Right lobe of liver (tissue), 4 donors: ENCODE measurements at regions not wholly inside any gene's neighbourhood (a gene's known extent, or its start where the extent isn't known, plus 50 kb on each side); places are given as distances from the start of the nearest gene placed in this dataset.

Experiments
- CTCF ChIP-seq, 4 donors: fragments of 200-600 bp in 3 of 4; fragments of 450-650 bp in 1 of 4; IDR thresholded peaks; one replicate each; pipeline versions ENCODE4 v1.5.1 to v1.8.0; 2016 to 2022; ENCODE audit warnings: antibody characterized with exemption in 4 of 4, mild to moderate bottlenecking in 2 of 4
- POLR2A ChIP-seq: fragments of 450-650 bp; IDR thresholded peaks from one replicate; pipeline ENCODE4 v1.6.1; 2017; ENCODE audit warnings: antibody characterized with exemption, mild to moderate bottlenecking
- donor health status: DM: no; HTN: no; CAD: no.
- donor health status: DM: no; HTN: no; CAD: no.
- donor health status: DM: no; HTN: yes; CAD: no.

- TF ChIP-seq CTCF (IDR thresholded peaks at IDR 0.05) = no peak
- TF ChIP-seq POLR2A = no peak
Observed at GRCh38 chr11:101729406-101730078, 145.7 kb upstream of the TRPC6 start.
